IPS DF 6.9 (cell line): ENCODE measurements at regions not wholly inside any gene's neighbourhood (a gene's known extent, or its start where the extent isn't known, plus 50 kb on each side); places are given as distances from the start of the nearest gene placed in this dataset.

Experiments
- DNase-seq: peaks from one replicate; pipeline ENCODE4 v3.0.0-alpha.2; 2013; ENCODE audit warnings: low read depth, low spot score
- H3K27ac ChIP-seq: one replicate; pipeline ENCODE4 v1.5.1; 2013; ENCODE audit warnings: low read length, control low read depth
- H3K27me3 ChIP-seq: 2 replicates; pipeline ENCODE4 v1.6.1; 2013; ENCODE audit warnings: mild to moderate bottlenecking, low read length; ENCODE audit not compliant: control insufficient read depth, insufficient read depth
- H3K36me3 ChIP-seq: 2 replicates; pipeline ENCODE4 v1.6.1; 2013; ENCODE audit warnings: low read length; ENCODE audit not compliant: control insufficient read depth, insufficient read depth
- H3K4me1 ChIP-seq: 2 replicates; pipeline ENCODE4 v1.6.1; 2013; ENCODE audit warnings: low read length; ENCODE audit not compliant: control insufficient read depth, insufficient read depth
- H3K4me3 ChIP-seq: 2 replicates; pipeline ENCODE4 v1.5.1; 2013; ENCODE audit warnings: mild to moderate bottlenecking, low read length
- H3K9me3 ChIP-seq: 2 replicates; pipeline ENCODE4 v1.6.1; 2013; ENCODE audit warnings: low read length, inconsistent platforms; ENCODE audit not compliant: control insufficient read depth, insufficient read depth
- WGBS: extraction: QIAGEN DNeasy Blood & Tissue Kit; methylation state at CpG from one replicate; pipeline ENCODE4 v1.1.7; 2013; ENCODE audit warnings: mixed read lengths, missing lambda C conversion rate; ENCODE audit not compliant: insufficient read length, insufficient coverage; 5-methylcytosine and 5-hydroxymethylcytosine counted together

DNA sequence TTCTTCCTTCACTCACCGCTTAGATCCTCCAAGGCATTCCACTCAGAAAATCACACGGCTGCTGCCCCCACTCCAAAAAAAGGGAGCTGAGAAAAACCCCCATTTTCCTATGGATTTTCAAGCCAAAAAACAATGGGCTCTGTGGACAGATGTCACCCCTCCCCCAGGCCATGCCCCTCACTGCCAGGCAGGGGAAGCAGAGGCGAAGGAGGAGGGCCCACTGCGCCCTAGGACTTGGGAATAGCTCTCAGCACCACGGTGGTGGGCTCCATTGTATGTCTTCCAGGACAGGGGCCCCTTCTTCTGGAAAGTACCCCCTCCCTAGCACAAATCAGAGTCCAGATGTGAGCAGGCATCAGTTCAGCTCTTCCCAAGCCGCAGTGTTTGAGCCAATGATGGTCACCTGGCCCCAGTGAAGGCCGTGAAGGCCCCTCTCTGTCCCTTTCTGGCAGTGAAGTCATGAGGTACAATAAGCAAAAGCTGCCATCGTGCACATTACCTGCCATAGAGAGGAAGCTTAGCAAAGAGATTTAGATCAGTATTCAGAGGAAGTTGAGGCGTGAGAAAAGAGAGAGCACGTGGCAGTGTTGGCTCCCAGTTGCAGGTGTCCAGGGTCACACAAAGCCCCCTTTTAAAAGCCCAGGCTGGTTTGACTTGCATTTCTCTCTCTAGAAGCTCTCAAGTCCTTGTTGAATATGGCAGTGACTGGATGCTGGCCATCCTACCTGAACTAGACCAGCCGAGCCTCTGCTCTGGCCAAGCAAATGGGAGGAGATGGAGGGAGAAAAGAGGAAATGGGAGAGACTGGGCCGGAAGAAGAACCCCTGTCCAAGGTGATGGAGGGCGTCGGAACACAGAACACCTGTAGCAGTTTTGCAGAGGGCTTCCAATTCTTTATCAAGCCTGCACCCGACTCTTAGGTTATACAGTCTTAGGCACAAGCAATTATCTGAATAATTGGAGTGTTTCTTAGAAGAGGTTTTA lies 149.0 kb downstream of the TOMM20 start:
- Histone ChIP-seq H3K27ac (no peak overlapping the region), H3K9me3 (no peaks in the 10 kb centered on the region), H3K4me1 (no peaks in the 10 kb centered on the region), H3K27me3 (no peaks in the 10 kb centered on the region), H3K36me3 (no peaks in the 10 kb centered on the region), H3K4me3 (no peak overlapping the region)
- DNase-seq = no peak
- no CpG with 5 or more reads among the region's 15 CpGs for WGBS

DNA sequence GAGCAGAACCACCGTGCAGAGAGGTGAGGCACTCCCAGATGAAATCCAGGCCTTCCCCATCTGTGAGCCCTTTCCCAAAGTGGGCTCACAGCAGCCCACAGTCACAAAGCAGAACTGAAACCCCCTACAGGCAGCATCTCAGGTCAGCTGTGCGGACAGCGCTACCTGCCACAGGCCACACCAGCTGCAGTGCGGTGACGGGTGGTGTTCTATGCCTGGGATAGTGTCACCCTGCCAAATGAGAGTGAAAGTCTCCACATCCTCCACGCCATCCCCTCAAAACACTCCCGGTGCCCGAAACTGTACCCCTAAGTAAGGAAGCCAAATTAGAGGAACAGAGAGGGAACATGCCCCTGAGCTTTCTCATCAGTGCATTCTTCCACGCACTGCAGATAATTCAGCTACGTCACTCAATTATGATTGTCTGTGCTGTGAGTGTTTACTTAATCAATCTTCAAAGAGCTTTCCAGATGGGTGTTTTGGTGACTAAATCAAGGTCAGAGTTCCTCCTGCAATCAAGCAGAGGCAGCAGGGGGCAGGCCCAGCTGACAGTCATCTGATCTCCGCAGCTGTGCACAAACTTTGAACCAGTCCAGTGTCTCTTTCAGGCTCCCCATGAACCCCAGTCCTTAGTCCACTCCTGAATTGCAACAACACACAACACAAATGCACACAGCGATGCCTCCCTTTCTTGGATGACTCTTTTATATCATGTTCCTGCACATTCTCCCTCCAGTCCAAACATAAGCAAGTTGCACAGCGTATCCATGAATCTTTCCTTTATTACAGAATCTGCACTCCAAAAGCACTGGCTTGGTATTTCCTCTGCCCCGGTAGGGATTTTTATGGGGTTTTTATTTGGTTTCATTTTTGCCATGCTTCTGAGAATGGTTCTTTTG lies 150.0 kb downstream of the TOMM20 start:
- WGBS = no CpG with 5 or more reads among the region's 14 CpGs
- DNase-seq = no peak
- no peaks in the 10 kb centered on the region for H3K9me3 ChIP-seq
- H3K36me3 ChIP-seq = no peaks in the 10 kb centered on the region
- no peaks in the 10 kb centered on the region for H3K4me1 ChIP-seq
- H3K27me3 ChIP-seq = no peaks in the 10 kb centered on the region
- H3K27ac ChIP-seq = no peak overlapping the region
- no peak overlapping the region for H3K4me3 ChIP-seq

DNA sequence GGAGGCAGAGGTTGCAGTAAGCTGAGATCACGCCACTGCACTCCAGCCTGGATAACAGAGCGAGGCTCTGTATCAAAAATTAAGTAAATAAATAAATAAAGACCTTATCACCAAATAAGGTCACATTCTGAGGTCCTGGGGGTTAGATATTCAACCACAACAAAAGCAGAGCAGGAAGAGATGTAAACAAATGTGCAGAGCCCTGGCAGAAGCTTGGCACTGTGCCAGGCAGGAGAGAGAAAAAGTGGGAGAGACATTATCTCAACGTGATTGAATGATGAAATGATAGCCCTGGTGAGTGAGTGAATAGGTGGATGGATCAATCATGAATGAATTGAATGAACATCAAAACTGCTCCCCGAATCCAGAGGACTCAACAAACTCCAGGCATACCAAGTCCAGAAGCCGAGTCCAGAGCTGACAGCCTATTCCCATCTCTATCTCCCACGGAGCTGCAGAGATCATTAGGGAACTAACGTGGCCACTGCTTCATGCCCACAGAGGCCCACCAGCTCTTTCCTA lies 150.7 kb downstream of the TOMM20 start:
- WGBS = no CpG with 5 or more reads among the region's 7 CpGs
- H3K27me3 ChIP-seq = no peaks in the 10 kb centered on the region
- H3K27ac ChIP-seq = no peak overlapping the region
- no peaks in the 10 kb centered on the region; the same call in 1 of the 2 replicates for H3K4me1 ChIP-seq
- DNase-seq = no peak
- no peak overlapping the region for H3K4me3 ChIP-seq
- no peaks in the 10 kb centered on the region for H3K9me3 ChIP-seq
- H3K36me3 ChIP-seq = no peaks in the 10 kb centered on the region

DNA sequence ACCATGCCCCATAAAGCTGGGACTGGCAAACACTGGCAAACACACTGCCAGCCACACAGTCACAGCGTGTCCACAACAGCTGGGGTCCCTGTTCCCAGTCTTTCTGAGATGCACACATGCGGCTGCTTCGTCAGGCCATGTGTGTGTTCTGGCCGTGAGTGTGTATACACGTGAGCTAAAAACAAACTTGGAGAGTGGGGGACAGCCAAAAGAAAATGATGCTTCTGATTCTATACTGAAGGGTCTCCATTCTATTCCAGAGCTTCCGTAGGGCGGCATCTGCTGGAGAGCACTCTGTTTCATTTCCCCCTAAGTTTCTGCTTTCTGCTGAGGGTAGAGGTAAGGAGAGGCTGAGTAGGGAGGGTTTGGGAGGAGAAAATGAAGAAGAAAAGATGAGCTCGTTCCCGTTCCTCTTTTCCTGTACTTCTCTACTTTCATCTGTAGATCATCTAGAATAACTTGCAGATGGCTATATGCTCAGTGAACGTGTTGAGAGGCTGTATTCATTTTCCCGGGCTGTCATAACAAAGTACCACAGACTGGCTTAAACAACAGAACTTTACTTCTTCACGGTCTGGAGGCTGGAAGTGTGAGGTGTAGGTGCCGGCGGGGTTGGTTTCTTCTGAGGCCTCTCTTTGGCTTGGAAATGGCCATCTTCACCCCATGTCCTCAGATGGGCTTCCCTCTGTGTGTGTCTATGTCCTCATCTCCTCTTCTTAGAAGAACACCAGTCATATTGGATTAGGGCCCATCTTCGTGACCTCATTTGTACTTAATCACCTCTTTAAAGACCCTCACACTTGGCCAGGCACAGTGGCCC lies 151.6 kb downstream of the TOMM20 start:
- H3K27me3 ChIP-seq = no peaks in the 10 kb centered on the region
- no peak for DNase-seq
- no peak overlapping the region for H3K4me3 ChIP-seq
- H3K36me3 ChIP-seq = no peaks in the 10 kb centered on the region
- WGBS = no CpG with 5 or more reads among the region's 15 CpGs
- peaks cover 5% of the 10 kb centered on the region; the same call in 1 of the 2 replicates for H3K4me1 ChIP-seq
- no peaks in the 10 kb centered on the region for H3K9me3 ChIP-seq
- no peak overlapping the region for H3K27ac ChIP-seq

DNA sequence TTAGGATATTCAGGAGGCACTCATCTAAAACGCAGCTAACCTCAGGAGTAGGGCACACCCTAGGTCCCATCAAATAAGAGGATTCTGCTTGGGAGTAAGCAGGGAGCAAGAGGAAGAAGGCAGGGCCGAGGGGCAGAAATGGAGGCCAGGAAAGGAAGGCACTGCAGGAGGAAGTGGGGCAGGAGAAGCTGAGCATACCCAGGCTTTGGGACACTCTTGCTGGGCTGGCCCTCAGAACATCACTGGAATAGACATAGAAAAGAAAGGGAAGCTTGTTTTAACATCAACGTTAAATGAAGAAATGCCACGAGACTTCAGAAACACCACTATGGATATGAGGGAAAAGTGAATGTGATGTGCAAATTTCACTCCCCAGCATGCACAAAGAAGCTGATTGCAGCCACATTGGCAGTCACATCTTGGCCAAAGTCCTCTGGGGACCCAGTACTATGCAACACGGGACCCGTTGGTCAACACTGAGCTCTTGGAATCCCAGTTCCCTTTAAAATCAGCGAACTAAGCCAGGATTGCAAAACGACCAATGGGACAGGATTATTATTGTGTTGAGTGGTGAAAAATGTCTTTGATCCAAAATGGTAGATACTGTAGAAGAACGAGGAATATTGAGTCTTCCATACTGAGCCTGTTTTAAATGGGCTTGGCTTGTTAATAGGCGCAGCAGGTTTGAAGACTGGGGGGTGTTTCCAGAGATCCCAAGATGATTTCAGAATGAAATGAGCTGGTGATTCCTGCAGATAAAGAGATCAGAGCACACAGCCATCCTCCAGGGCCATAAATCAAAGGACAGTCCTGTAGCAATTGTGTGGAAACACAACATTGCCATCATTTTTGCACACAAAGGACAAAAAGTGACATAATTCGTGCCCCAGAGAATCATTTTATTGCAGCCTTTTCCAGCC lies 152.4 kb downstream of the TOMM20 start:
- no CpG with 5 or more reads among the region's 11 CpGs for WGBS
- peaks cover 5% of the 10 kb centered on the region; the same call in 1 of the 2 replicates for H3K4me1 ChIP-seq
- H3K9me3 ChIP-seq = no peaks in the 10 kb centered on the region
- no peak for DNase-seq
- no peaks in the 10 kb centered on the region for H3K27me3 ChIP-seq
- H3K4me3 ChIP-seq = no peak overlapping the region
- no peak overlapping the region for H3K27ac ChIP-seq
- no peaks in the 10 kb centered on the region for H3K36me3 ChIP-seq

DNA sequence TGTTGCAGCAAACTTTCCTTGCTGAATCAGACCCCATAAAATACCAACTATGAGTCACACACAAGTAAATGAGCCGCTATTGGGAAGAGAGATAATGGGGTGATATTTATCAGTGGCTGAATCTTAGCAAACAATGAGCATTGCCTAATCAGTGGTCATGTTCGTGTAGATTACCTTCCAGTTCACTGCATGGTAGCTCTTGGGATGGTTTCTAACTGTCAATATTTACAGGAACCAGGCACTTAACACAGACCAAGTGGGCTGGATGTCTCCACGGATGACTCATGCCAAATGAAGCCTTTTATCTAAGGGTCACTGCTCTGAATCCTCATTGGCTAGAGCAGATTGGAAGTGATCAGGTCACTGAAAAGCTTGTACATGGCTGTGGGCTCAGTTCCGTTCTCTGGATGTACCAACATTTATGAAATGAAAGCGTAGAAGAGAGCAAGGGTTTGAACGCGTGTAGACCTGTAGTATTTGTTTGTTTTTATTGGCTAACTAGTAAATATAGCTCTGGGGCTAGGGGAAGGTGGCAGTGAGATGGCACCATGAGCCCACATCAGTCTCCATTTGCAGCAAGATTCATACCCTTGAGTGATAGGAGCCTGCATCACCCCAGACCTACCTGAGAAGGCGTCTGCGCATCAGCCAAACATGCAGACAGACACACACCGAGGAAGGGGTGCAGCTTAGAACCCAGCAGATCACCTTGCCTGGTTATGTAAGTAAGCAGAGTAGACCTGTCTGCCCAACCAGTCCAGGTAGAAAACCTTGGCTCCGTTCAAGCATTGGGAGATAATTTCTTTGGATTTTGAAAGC lies 153.3 kb downstream of the TOMM20 start:
- no peaks in the 10 kb centered on the region for H3K27me3 ChIP-seq
- H3K36me3 ChIP-seq = no peaks in the 10 kb centered on the region
- H3K4me1 ChIP-seq = peaks cover 9% of the 10 kb centered on the region; the same call in 1 of the 2 replicates
- H3K9me3 ChIP-seq = no peaks in the 10 kb centered on the region
- DNase-seq = no peak
- WGBS = no CpG with 5 or more reads among the region's 11 CpGs
- no peak overlapping the region for H3K4me3 ChIP-seq
- no peak overlapping the region for H3K27ac ChIP-seq

DNA sequence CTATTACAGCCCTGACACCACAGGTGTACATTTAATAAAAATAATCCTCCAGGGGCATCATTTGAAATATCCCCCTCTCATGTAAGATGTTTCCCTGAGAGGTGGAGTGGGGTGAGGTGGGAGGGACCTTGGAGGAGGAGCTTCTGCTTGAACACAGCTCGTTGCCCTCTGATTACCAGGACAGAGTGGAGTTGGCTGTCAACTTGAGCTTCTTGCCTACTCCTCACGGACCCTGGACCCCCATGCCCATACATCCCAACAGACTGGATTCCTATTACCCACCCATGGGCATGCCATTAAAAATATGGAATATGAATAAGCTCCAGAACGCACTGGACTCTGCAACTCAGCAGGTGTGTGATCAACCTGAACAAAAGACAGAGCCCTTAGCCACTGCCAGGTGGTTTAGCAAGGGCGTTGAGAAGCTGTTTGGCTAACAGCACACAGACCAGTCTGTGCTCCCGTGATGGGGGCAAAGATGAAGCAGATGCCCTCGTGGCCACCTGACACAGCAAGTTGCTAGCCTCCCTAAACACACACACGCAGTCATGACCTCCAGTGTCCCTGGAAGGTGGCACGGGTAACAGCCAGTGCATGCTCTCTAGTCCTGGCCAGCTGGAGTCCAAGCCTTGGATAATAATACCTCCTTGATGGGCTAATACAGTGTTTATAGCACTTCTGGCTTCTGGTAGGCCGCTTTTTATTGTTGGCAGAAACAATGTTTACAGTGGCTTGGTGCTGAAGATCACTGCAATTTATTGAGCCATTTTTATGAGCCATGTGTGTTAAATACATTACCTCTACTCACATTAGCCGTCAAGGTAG lies 155.0 kb downstream of the TOMM20 start:
- H3K4me1 ChIP-seq = peaks cover 11% of the 10 kb centered on the region; the same call in 1 of the 2 replicates
- no CpG with 5 or more reads among the region's 10 CpGs for WGBS

DNA sequence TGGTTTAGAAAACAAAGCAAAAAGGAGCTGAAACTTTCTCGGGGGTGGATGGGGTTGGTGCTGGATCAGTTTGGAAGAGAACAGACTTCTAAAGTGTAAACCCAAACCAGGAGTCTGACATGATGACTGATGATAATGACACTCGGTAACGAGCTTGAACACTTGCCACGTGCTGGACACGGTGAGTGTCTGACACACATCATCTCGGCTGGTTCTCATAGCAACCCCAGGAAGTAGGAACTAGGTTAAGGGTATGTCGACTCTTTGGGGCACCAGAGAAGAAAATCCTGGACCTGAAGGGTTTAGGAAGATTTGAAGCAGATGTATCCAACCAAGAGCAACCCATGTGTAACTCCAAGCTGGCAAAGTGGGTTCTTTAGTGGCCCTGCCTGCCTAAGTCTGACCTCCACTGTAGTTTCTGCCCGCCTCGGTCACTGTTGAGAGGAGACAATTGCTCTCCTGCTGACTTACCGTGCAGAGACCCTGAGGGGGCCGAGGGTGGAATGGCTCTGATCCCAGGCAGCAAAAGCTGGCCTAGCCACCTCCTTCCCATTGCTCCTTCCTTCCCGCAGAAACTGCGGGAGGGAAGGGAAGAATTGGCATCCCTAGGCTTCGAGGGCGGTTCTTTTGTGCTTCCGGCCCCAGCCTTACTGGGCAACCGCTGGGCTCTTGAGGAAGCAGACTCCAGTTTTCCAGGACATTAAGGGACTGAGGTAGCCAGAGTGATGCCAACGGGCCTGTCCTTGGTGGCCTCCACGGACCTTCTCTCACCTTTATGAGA lies 156.0 kb downstream of the TOMM20 start:
- WGBS = no CpG with 5 or more reads among the region's 19 CpGs
- DNase-seq = no peak
- H3K9me3 ChIP-seq = no peaks in the 10 kb centered on the region
- no peaks in the 10 kb centered on the region for H3K36me3 ChIP-seq
- no peak overlapping the region for H3K4me3 ChIP-seq
- peaks cover 11% of the 10 kb centered on the region; the same call in 1 of the 2 replicates for H3K4me1 ChIP-seq
- H3K27ac ChIP-seq = no peak overlapping the region
- H3K27me3 ChIP-seq = no peaks in the 10 kb centered on the region

More for the DNA sequence above, 155.0 kb downstream of the TOMM20 start:
- no peak for DNase-seq
- Histone ChIP-seq H3K9me3 (no peaks in the 10 kb centered on the region), H3K4me3 (no peak overlapping the region), H3K27me3 (no peaks in the 10 kb centered on the region), H3K36me3 (no peaks in the 10 kb centered on the region), H3K27ac (no peak overlapping the region)
